H1 (cell line): ENCODE measurements at regions not wholly inside any gene's neighbourhood (a gene's known extent, or its start where the extent isn't known, plus 50 kb on each side); places are given as distances from the start of the nearest gene placed in this dataset.

Experiments
- CTCF ChIA-PET: fragments of 300-600 bp; sonication (Branson Sonifier 250); formaldehyde crosslinking; loops from one replicate; lab custom pipeline; 2021; ENCODE audit not compliant: partially characterized antibody; lab: Charles Lee
- POLR2A ChIA-PET: fragments of 300-600 bp; sonication (Branson Sonifier 250); formaldehyde crosslinking; loops from one replicate; lab custom pipeline; 2021; ENCODE audit warnings: inconsistent platforms; ENCODE audit not compliant: partially characterized antibody; lab: Charles Lee
- DNase-seq, 2 experiments: peaks; one replicate each; pipeline versions ENCODE4 v3.0.0 to v3.0.0-alpha.2; 2010 to 2022; ENCODE audit warnings: low spot score in 2 of 2, low read depth in 1 of 2, mixed read lengths in 1 of 2
- FAIRE-seq: peaks from 2 replicates; lab custom pipeline; 2011; peaks lifted over from hg19 to GRCh38; lab: Jason Lieb, UNC
- H2AFZ ChIP-seq: 2 replicates; pipeline ENCODE4 v1.8.1; 2012; ENCODE audit warnings: low read length, inconsistent platforms
- H2AK5ac ChIP-seq: 2 replicates; pipeline ENCODE4 v1.6.1; 2013; ENCODE audit warnings: low read depth, low read length
- H2BK120ac ChIP-seq: replicated peaks from 2 replicates; pipeline ENCODE3; 2013; ENCODE audit warnings: low read depth, low read length, inconsistent platforms
- H2BK12ac ChIP-seq: 2 replicates; pipeline ENCODE4 v1.6.1; 2013; ENCODE audit warnings: low read depth, low read length
- H2BK15ac ChIP-seq: 2 replicates; pipeline ENCODE4 v1.6.1; 2013; ENCODE audit warnings: low read length
- H2BK20ac ChIP-seq: 2 replicates; pipeline ENCODE4 v1.6.1; 2013; ENCODE audit warnings: low read length
- H2BK5ac ChIP-seq: 2 replicates; pipeline ENCODE4 v1.6.1; 2013; ENCODE audit warnings: low read depth, low read length
- H3K14ac ChIP-seq: 2 replicates; pipeline ENCODE4 v1.6.1; 2013; ENCODE audit warnings: inconsistent platforms; ENCODE audit not compliant: insufficient read length
- H3K18ac ChIP-seq: 2 replicates; pipeline ENCODE4 v1.6.1; 2013; ENCODE audit warnings: low read length; ENCODE audit errors: extremely low read depth
- H3K23ac ChIP-seq: 2 replicates; pipeline ENCODE4 v1.6.1; 2013; ENCODE audit warnings: inconsistent platforms; ENCODE audit not compliant: insufficient read length
- H3K23me2 ChIP-seq: 2 replicates; pipeline ENCODE4 v1.6.1; 2013; ENCODE audit warnings: low read depth, low read length
- H3K27ac ChIP-seq: 2 replicates; pipeline ENCODE4 v1.6.1; 2011; ENCODE audit warnings: low read depth, low read length, inconsistent platforms
- H3K27me3 ChIP-seq, 4 experiments: replicated peaks in 1 of 4; 1 replicate in 1 of 4; 2 replicates in 3 of 4; pipeline versions ENCODE4 v1.6.1 to v1.8.1; 2011 to 2013; ENCODE audit warnings: low read length in 3 of 4, mild to moderate bottlenecking in 3 of 4, inconsistent platforms in 2 of 4, mixed read lengths in 2 of 4, moderate library complexity in 1 of 4; ENCODE audit not compliant: control insufficient read depth in 3 of 4, insufficient read depth in 3 of 4; ENCODE audit errors: extremely low read depth in 1 of 4
- H3K36me3 ChIP-seq, 4 experiments: 2 replicates each; pipeline versions ENCODE4 v1.6.1 to v1.8.1; 2011 to 2013; ENCODE audit warnings: mild to moderate bottlenecking in 4 of 4, low read length in 3 of 4, moderate library complexity in 2 of 4, control low read depth in 1 of 4, inconsistent platforms in 1 of 4; ENCODE audit not compliant: insufficient read depth in 4 of 4, control insufficient read depth in 2 of 4
- H3K4ac ChIP-seq: replicated peaks from 2 replicates; pipeline ENCODE3; 2013; ENCODE audit warnings: low read length, low read depth, mixed read lengths, inconsistent platforms; ENCODE audit not compliant: insufficient read length
- H3K4me1 ChIP-seq, 4 experiments: replicated peaks in 1 of 4; 1 replicate in 1 of 4; 2 replicates in 3 of 4; pipeline versions ENCODE4 v1.6.1 to v1.8.1; 2011 to 2013; ENCODE audit warnings: low read length in 3 of 4, inconsistent platforms in 2 of 4, mixed read lengths in 1 of 4; ENCODE audit not compliant: insufficient read depth in 4 of 4, control insufficient read depth in 3 of 4
- H3K4me2 ChIP-seq, 2 experiments: 2 replicates each; pipeline versions ENCODE4 v1.6.1 to v1.8.1; 2011 to 2013; ENCODE audit warnings: low read depth in 2 of 2, low read length in 2 of 2, control low read depth in 1 of 2, inconsistent platforms in 1 of 2, mild to moderate bottlenecking in 1 of 2; ENCODE audit not compliant: insufficient read depth in 1 of 2
- H3K4me3 ChIP-seq, 4 experiments: fragments of 200-600, 300-600 bp in 1 of 4; sonication (generic), shearing (Covaris generic), sonication (Bioruptor Twin) in 1 of 4; 2 replicates each; pipeline versions ENCODE4 v1.5.1 to v1.8.1; 2011 to 2016; ENCODE audit warnings: low read length in 4 of 4, low read depth in 3 of 4, control low read depth in 2 of 4, inconsistent platforms in 2 of 4, mild to moderate bottlenecking in 2 of 4, mixed read lengths in 1 of 4, moderate library complexity in 1 of 4; ENCODE audit not compliant: insufficient read depth in 2 of 4; ENCODE audit errors: extremely low read depth in 1 of 4
- H3K56ac ChIP-seq: replicated peaks from 2 replicates; pipeline ENCODE3; 2013; ENCODE audit warnings: low read depth, mild to moderate bottlenecking, mixed read lengths, low read length, inconsistent platforms; ENCODE audit not compliant: insufficient read length
- H3K79me1 ChIP-seq: 2 replicates; pipeline ENCODE4 v1.6.1; 2013; ENCODE audit warnings: low read depth, low read length, control low read depth
- H3K79me2 ChIP-seq, 2 experiments: 2 replicates each; pipeline versions ENCODE4 v1.6.1 to v1.8.1; 2012 to 2013; ENCODE audit warnings: low read length in 2 of 2, mild to moderate bottlenecking in 2 of 2, inconsistent platforms in 1 of 2; ENCODE audit not compliant: insufficient read depth in 2 of 2, control insufficient read depth in 1 of 2
- H3K9ac ChIP-seq, 4 experiments: replicated peaks in 1 of 4; 1 replicate in 1 of 4; 2 replicates in 3 of 4; pipeline versions ENCODE4 v1.6.1 to v1.8.1; 2011 to 2013; ENCODE audit warnings: low read depth in 3 of 4, low read length in 3 of 4, control low read depth in 2 of 4, mild to moderate bottlenecking in 2 of 4, moderate library complexity in 2 of 4, inconsistent platforms in 1 of 4; ENCODE audit errors: extremely low read depth in 1 of 4
- H3K9me3 ChIP-seq, 2 experiments: 2 replicates each; pipeline versions ENCODE4 v1.6.1 to v1.8.1; 2012 to 2013; ENCODE audit warnings: mild to moderate bottlenecking in 2 of 2, moderate library complexity in 2 of 2, control low read depth in 1 of 2, inconsistent platforms in 1 of 2, low read depth in 1 of 2, low read length in 1 of 2, mixed read lengths in 1 of 2; ENCODE audit not compliant: insufficient read depth in 2 of 2
- H4K20me1 ChIP-seq, 2 experiments: replicated peaks in 1 of 2; 2 replicates each; pipeline versions ENCODE3 to v1.8.1; 2011 to 2013; ENCODE audit warnings: inconsistent platforms in 2 of 2, low read length in 2 of 2, mild to moderate bottlenecking in 1 of 2; ENCODE audit not compliant: insufficient read depth in 2 of 2, control insufficient read depth in 1 of 2
- H4K5ac ChIP-seq: 2 replicates; pipeline ENCODE4 v1.6.1; 2013; ENCODE audit warnings: low read length, low read depth, mixed read lengths, inconsistent platforms; ENCODE audit not compliant: insufficient read length
- H4K8ac ChIP-seq: 2 replicates; pipeline ENCODE4 v1.8.0; 2013; ENCODE audit warnings: mild to moderate bottlenecking, moderate library complexity, low read length, inconsistent platforms; ENCODE audit not compliant: insufficient read depth; ENCODE audit errors: extremely low read depth
- H4K91ac ChIP-seq: replicated peaks from 2 replicates; pipeline ENCODE3; 2013; ENCODE audit warnings: low read length, mixed read lengths, inconsistent platforms; ENCODE audit not compliant: insufficient read length
- CEBPB ChIP-seq: IDR thresholded peaks from 2 replicates; pipeline ENCODE4 v1.6.1; 2012; ENCODE audit warnings: low read depth, low read length
- CHD1 ChIP-seq: IDR thresholded peaks from 2 replicates; pipeline ENCODE4 v1.6.1; 2012; ENCODE audit warnings: low read depth, low read length, improper control_type of control experiment
- E2F6 ChIP-seq: IDR thresholded peaks from 2 replicates; pipeline ENCODE4 v1.6.1; 2012; ENCODE audit warnings: inconsistent platforms
- EGR1 ChIP-seq: IDR thresholded peaks from 2 replicates; pipeline ENCODE4 v1.6.1; 2011; ENCODE audit warnings: low read depth, low read length, borderline replicate concordance
- EP300 ChIP-seq, 2 experiments: IDR thresholded peaks; 1 replicate in 1 of 2; 2 replicates in 1 of 2; pipeline ENCODE4 v1.6.1; 2011 to 2012; ENCODE audit warnings: low read depth in 2 of 2, low read length in 2 of 2, mild to moderate bottlenecking in 2 of 2, borderline replicate concordance in 1 of 2, inconsistent platforms in 1 of 2, moderate library complexity in 1 of 2
- EZH2 ChIP-seq: fragments of 200-600 bp; sonication (generic); IDR thresholded peaks from 2 replicates; pipeline ENCODE4 v1.7.1; 2012; ENCODE audit warnings: low read depth, mild to moderate bottlenecking, moderate library complexity, low read length, inconsistent platforms; ENCODE audit not compliant: severe bottlenecking
- GTF2F1 ChIP-seq: IDR thresholded peaks from 2 replicates; pipeline ENCODE4 v1.6.1; 2012; ENCODE audit warnings: low read depth, low read length, improper control_type of control experiment, borderline replicate concordance
- NRF1 ChIP-seq: IDR thresholded peaks from 2 replicates; pipeline ENCODE4 v1.6.1; 2011; ENCODE audit warnings: mild to moderate bottlenecking, low read depth, low read length, improper control_type of control experiment
- POLR2A ChIP-seq, 2 experiments: IDR thresholded peaks; 1 replicate in 1 of 2; 2 replicates in 1 of 2; pipeline ENCODE4 v1.6.1; 2011; ENCODE audit warnings: low read depth in 2 of 2, low read length in 2 of 2, mild to moderate bottlenecking in 2 of 2; ENCODE audit errors: control extremely low read depth in 1 of 2
- RAD21 ChIP-seq, 2 experiments: IDR thresholded peaks in 1 of 2; conservative IDR thresholded peaks in 1 of 2; 2 replicates each; pipeline ENCODE4 v1.6.1; 2011; ENCODE audit warnings: low read depth in 2 of 2, low read length in 2 of 2, improper control_type of control experiment in 1 of 2, inconsistent platforms in 1 of 2, mild to moderate bottlenecking in 1 of 2, moderate library complexity in 1 of 2
- SIRT6 ChIP-seq: IDR thresholded peaks from one replicate; pipeline ENCODE4 v1.7.1; 2012; ENCODE audit warnings: low read length, inconsistent platforms
- SUZ12 ChIP-seq: fragments of 200-600 bp; sonication (generic); IDR thresholded peaks from 2 replicates; pipeline ENCODE4 v1.6.1; 2012; ENCODE audit warnings: mild to moderate bottlenecking, inconsistent platforms, low read length, moderate library complexity, mixed read lengths
- USF2 ChIP-seq: IDR thresholded peaks from 2 replicates; pipeline ENCODE4 v1.6.1; 2011; ENCODE audit warnings: low read length, improper control_type of control experiment
- WGBS, 2 experiments: shearing (Covaris generic) in 1 of 2; methylation state at CpG; one replicate each; pipeline versions ENCODE4 v1.1.6 to v1.1.7; 2013 to 2015; ENCODE audit warnings: low lambda C conversion rate in 2 of 2, mixed read lengths in 2 of 2, inconsistent platforms in 1 of 2, low coverage in 1 of 2, missing lambda C conversion rate in 1 of 2; ENCODE audit not compliant: insufficient replicate concordance in 2 of 2, insufficient coverage in 1 of 2, insufficient read length in 1 of 2; ENCODE audit errors: extremely low coverage in 1 of 2, missing lambda C conversion rate in 1 of 2; 5-methylcytosine and 5-hydroxymethylcytosine counted together

GRCh38 chr1:230501849-230502248, 75.7 kb upstream of the PGBD5 start:
- Histone ChIP-seq H3K36me3 (no peaks in the 10 kb centered on the region), H3K9me3 (no peaks in the 10 kb centered on the region; a peak in 1 of 4 replicates), H3K18ac (no peak overlapping the region), H2BK12ac (no peak overlapping the region), H2AFZ (no peak overlapping the region), H4K8ac (no peak overlapping the region), H3K27ac (no peak overlapping the region), H3K9ac (no peak overlapping the region), H2BK5ac (no peak overlapping the region), H4K5ac (no peak overlapping the region), H3K79me1 (no peaks in the 10 kb centered on the region), H2BK20ac (no peak overlapping the region), H3K4me1 (0 out of 7 replicates have a peak, but pooled peaks cover 0 to 3% (median 0%) of the 10 kb centered on the region in 4 experiments), H3K4me2 (no peak overlapping the region), H3K23me2 (no peaks in the 10 kb centered on the region), H3K56ac (no peak overlapping the region), H3K4me3 (no peak overlapping the region), H3K14ac (no peak overlapping the region), H2AK5ac (no peak overlapping the region), H3K4ac (no peak overlapping the region), H3K79me2 (no peaks in the 10 kb centered on the region), H2BK15ac (no peak overlapping the region), H4K91ac (no peak overlapping the region), H3K27me3 (no peaks in the 10 kb centered on the region), H2BK120ac (no peak overlapping the region), H4K20me1 (no peaks in the 10 kb centered on the region), H3K23ac (no peak overlapping the region)
- CTCF ChIA-PET = no interaction called here
- DNase-seq (no peak), FAIRE-seq (no peak)
- TF ChIP-seq NRF1 (no peak), RAD21 (IDR thresholded peaks at IDR 0.05 in 1 of 2, conservative IDR thresholded peaks at IDR 0.05 in 1 of 2; ENCODE audit: low read depth in 2 of 2, low read length in 2 of 2) (no peak), E2F6 (no peak), CEBPB (no peak), CHD1 (no peak), SUZ12 (no peak), EZH2 (no peak), POLR2A (IDR thresholded peaks at IDR 0.05; ENCODE audit: control extremely low read depth in 1 of 2, low read depth in 2 of 2, low read length in 2 of 2) (no peak), EGR1 (no peak), EP300 (IDR thresholded peaks at IDR 0.05; ENCODE audit: borderline replicate concordance in 1 of 2, low read depth in 2 of 2, low read length in 2 of 2) (no peak), SIRT6 (no peak), USF2 (no peak), GTF2F1 (no peak)
- POLR2A ChIA-PET = no interaction called here
- WGBS, 2 experiments = 76% methylated on average over 1 of the region's 1 CpG; no CpG with 5 or more reads in 1 of the 2 experiments
